Loucy (cell line): ENCODE measurements at regions not wholly inside any gene's neighbourhood (a gene's known extent, or its start where the extent isn't known, plus 50 kb on each side); places are given as distances from the start of the nearest gene placed in this dataset.

Source experiments
- H2AFZ ChIP-seq: fragments of 200-600 bp; sonication (generic); 2 replicates; pipeline ENCODE4 v1.6.0; 2016; ENCODE audit warnings: antibody characterized with exemption, mild to moderate bottlenecking, low read length, moderate library complexity
- H3F3A ChIP-seq: fragments of 200-600 bp; 2 replicates; pipeline ENCODE4 v1.6.0; 2016; ENCODE audit warnings: antibody characterized with exemption, low read depth, mild to moderate bottlenecking
- H3K27me3 ChIP-seq: fragments of 200-600 bp; sonication (generic); 2 replicates; pipeline ENCODE4 v1.6.1; 2014; ENCODE audit warnings: low read length, mild to moderate bottlenecking; ENCODE audit not compliant: insufficient read depth, poor library complexity, severe bottlenecking
- H3K36me3 ChIP-seq: fragments of 200-600 bp; sonication (generic); 2 replicates; pipeline ENCODE4 v1.6.1; 2016; ENCODE audit warnings: low read length; ENCODE audit not compliant: insufficient read depth
- H3K4me1 ChIP-seq: fragments of 200-600 bp; sonication (generic); 2 replicates; pipeline ENCODE4 v1.5.1; 2014; ENCODE audit warnings: low read length, mild to moderate bottlenecking; ENCODE audit not compliant: insufficient read depth, poor library complexity, severe bottlenecking
- H3K4me2 ChIP-seq: fragments of 200-600 bp; sonication (generic); 2 replicates; pipeline ENCODE4 v1.6.0; 2014; ENCODE audit warnings: antibody characterized with exemption, low read length, low read depth, mild to moderate bottlenecking; ENCODE audit not compliant: poor library complexity, severe bottlenecking
- H3K4me3 ChIP-seq: fragments of 200-600 bp; sonication (generic); 2 replicates; pipeline ENCODE4 v1.5.1; 2014; ENCODE audit warnings: low read length, mild to moderate bottlenecking, mixed read lengths; ENCODE audit not compliant: poor library complexity, severe bottlenecking
- H3K79me2 ChIP-seq: fragments of 200-600 bp; sonication (generic); 2 replicates; pipeline ENCODE4 v1.6.1; 2014; ENCODE audit warnings: low read length; ENCODE audit not compliant: insufficient read depth
- H3K9ac ChIP-seq: fragments of 200-600 bp; sonication (generic); 2 replicates; pipeline ENCODE4 v1.6.0; 2014; ENCODE audit warnings: mild to moderate bottlenecking, low read depth, low read length, moderate library complexity; ENCODE audit not compliant: poor library complexity, severe bottlenecking
- H3K9me2 ChIP-seq: fragments of 200-600 bp; sonication (generic); replicated peaks from 2 replicates; pipeline ENCODE4 v1.6.1; 2016; ENCODE audit warnings: low read depth, low read length, mixed read lengths
- H3K9me3 ChIP-seq: fragments of 200-600 bp; sonication (generic); 2 replicates; pipeline ENCODE4 v1.6.1; 2014; ENCODE audit warnings: mild to moderate bottlenecking, antibody characterized with exemption, low read length, low read depth; ENCODE audit not compliant: insufficient read depth
- H4K20me1 ChIP-seq: fragments of 200-600 bp; sonication (generic); 2 replicates; pipeline ENCODE4 v1.6.0; 2014; ENCODE audit warnings: antibody characterized with exemption, low read length, mild to moderate bottlenecking; ENCODE audit not compliant: insufficient read depth, poor library complexity, severe bottlenecking
- EZH2phosphoT487 ChIP-seq: fragments of 200-600 bp; IDR thresholded peaks from 2 replicates; pipeline ENCODE4 v1.6.1; 2018; ENCODE audit warnings: antibody characterized with exemption, mild to moderate bottlenecking, moderate library complexity, borderline replicate concordance
- TF ChIP-seq, protein P1 (sequence below): fragments of 200-600 bp; sonication (generic); conservative IDR thresholded peaks from 2 replicates; pipeline ENCODE4 v1.5.1; 2014; ENCODE audit warnings: mild to moderate bottlenecking, antibody characterized with exemption, low read length

DNA sequence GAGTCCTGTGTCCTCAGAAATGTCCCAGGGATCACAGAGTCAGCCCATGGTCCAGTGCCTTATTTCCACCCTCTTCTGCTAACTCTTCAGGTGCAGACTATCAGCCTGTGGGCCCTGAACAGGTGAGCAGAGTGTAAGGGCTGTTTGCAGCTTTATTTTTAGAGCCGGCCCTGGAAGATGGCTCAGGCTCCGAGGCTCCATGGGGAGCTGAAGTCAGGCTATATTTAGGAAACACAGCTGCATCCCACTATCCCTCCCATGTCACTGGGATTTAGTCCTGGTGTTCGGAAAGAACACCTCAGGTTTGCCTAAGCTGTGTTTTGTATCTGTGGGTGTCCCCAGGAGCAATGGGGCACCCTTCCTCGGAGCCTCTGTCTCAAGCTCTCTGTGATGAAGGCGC lies 126.9 kb downstream of the RPS24 start:
- H3K36me3 ChIP-seq, result no peaks in the 10 kb centered on the region
- TF ChIP-seq, protein P1, sequence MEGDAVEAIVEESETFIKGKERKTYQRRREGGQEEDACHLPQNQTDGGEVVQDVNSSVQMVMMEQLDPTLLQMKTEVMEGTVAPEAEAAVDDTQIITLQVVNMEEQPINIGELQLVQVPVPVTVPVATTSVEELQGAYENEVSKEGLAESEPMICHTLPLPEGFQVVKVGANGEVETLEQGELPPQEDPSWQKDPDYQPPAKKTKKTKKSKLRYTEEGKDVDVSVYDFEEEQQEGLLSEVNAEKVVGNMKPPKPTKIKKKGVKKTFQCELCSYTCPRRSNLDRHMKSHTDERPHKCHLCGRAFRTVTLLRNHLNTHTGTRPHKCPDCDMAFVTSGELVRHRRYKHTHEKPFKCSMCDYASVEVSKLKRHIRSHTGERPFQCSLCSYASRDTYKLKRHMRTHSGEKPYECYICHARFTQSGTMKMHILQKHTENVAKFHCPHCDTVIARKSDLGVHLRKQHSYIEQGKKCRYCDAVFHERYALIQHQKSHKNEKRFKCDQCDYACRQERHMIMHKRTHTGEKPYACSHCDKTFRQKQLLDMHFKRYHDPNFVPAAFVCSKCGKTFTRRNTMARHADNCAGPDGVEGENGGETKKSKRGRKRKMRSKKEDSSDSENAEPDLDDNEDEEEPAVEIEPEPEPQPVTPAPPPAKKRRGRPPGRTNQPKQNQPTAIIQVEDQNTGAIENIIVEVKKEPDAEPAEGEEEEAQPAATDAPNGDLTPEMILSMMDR, result no peak
- no peak for TF ChIP-seq EZH2phosphoT487
- H3F3A ChIP-seq, result no peaks in the 10 kb centered on the region
- H3K4me1 ChIP-seq, result no peaks in the 10 kb centered on the region
- H3K4me2 ChIP-seq, result no peak overlapping the region
- H3K79me2 ChIP-seq, result no peaks in the 10 kb centered on the region
- no peak overlapping the region for H2AFZ ChIP-seq
- no peaks in the 10 kb centered on the region for H4K20me1 ChIP-seq
- H3K4me3 ChIP-seq, result no peak overlapping the region
- no peaks in the 10 kb centered on the region for H3K9me2 ChIP-seq
- no peaks in the 10 kb centered on the region for H3K9me3 ChIP-seq
- no peak overlapping the region for H3K9ac ChIP-seq
- no peaks in the 10 kb centered on the region for H3K27me3 ChIP-seq

GRCh38 chr10:78162853-78163252 lies 129.2 kb downstream of the RPS24 start:
- Histone ChIP-seq H3K36me3 (no peaks in the 10 kb centered on the region), H3K4me1 (no peaks in the 10 kb centered on the region), H3K4me3 (no peak overlapping the region), H2AFZ (no peak overlapping the region), H3K9me2 (no peaks in the 10 kb centered on the region), H3K79me2 (no peaks in the 10 kb centered on the region), H3K9me3 (no peaks in the 10 kb centered on the region), H3K9ac (no peak overlapping the region), H4K20me1 (no peaks in the 10 kb centered on the region), H3K27me3 (no peaks in the 10 kb centered on the region), H3K4me2 (no peak overlapping the region), H3F3A (no peaks in the 10 kb centered on the region)
- TF ChIP-seq, protein P1, result no peak

GRCh38 chr10:78164702-78165101 lies 131.0 kb downstream of the RPS24 start:
- no peaks in the 10 kb centered on the region for H3K9me3 ChIP-seq
- no peak overlapping the region for H2AFZ ChIP-seq
- H3F3A ChIP-seq, result no peaks in the 10 kb centered on the region
- H3K79me2 ChIP-seq, result no peaks in the 10 kb centered on the region
- H3K9me2 ChIP-seq, result no peaks in the 10 kb centered on the region
- H3K36me3 ChIP-seq, result no peaks in the 10 kb centered on the region
- no peak overlapping the region for H3K4me2 ChIP-seq
- TF ChIP-seq, protein P1, result no peak
- no peak for TF ChIP-seq EZH2phosphoT487
- H4K20me1 ChIP-seq, result no peaks in the 10 kb centered on the region
- H3K27me3 ChIP-seq, result no peaks in the 10 kb centered on the region
- H3K9ac ChIP-seq, result no peak overlapping the region
- H3K4me3 ChIP-seq, result no peak overlapping the region
- H3K4me1 ChIP-seq, result no peaks in the 10 kb centered on the region
